ENCODE measurements at regions not wholly inside any gene's neighbourhood (a gene's known extent, or its start where the extent isn't known, plus 50 kb on each side); places are given as distances from the start of the nearest gene placed in this dataset.
A peak's percentile ranks its signal among the peaks of the same experiment; 100 is the strongest.

DNA sequence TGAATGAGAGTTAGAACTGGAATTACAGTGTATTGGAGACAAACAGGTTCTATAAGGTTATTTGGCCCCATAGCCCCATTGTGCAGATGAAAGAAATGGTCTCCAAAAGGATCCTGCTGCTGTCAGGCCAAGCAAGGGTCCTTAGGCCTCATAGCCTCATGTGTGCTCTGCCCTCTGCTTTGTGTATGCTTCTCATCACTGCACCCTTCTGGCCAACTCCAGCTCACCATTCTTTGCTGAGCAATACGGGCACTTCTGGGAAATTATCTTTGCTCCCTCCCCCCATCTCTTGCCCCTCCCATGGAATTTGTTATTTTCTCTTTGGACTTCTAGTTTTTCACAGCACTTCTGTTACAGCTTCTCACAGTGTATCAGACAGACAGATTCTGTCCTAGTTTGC is 298.8 kb downstream of the FOXA2 start:
- Histone ChIP-seq H3K9me3 (replicated peaks; ENCODE audit: control insufficient read depth, insufficient read depth, low read depth, low read length) (no peaks in the 10 kb centered on the region), H4K20me1 (replicated peaks; ENCODE audit: control insufficient read depth, insufficient read depth, low read length) (no peaks in the 10 kb centered on the region), H3K36me3 (ENCODE audit: control insufficient read depth, insufficient read depth, low read length) (no peaks in the 10 kb centered on the region), H3K9me1 (ENCODE audit: control insufficient read depth, insufficient read depth, low read length) (no peaks in the 10 kb centered on the region), H3K27ac (ENCODE audit: extremely low read depth, low read depth, low read length) (no peak overlapping the region), H3K79me2 (ENCODE audit: control insufficient read depth, insufficient read depth, low read length) (no peaks in the 10 kb centered on the region), H3K4me2 (ENCODE audit: insufficient read depth, low read length) (no peak overlapping the region), H3K4me3 (no peak overlapping the region), H3K4me1 (replicated peaks in 1 of 2; ENCODE audit: control insufficient read depth in 2 of 2, insufficient read depth in 2 of 2, low read length in 2 of 2) (no peaks in the 10 kb centered on the region), H2AFZ (ENCODE audit: low read depth, low read length) (no peak overlapping the region), H3K9ac (ENCODE audit: insufficient read depth in 1 of 2, low read depth in 2 of 2, low read length in 2 of 2) (no peak overlapping the region), H3K27me3 (ENCODE audit: control insufficient read depth in 2 of 2, insufficient read depth in 2 of 2, low read length in 2 of 2) (no peaks in the 10 kb centered on the region)
- in situ Hi-C loops (cut with MboI) (no loop called here), intact Hi-C loops (cut with micrococcal nuclease) (no loop called here)
- no peak for FAIRE-seq
- ChIA-PET POLR2A (no interaction called here), CTCF (ENCODE audit: low intra/inter-chr PET ratio) (no interaction called here)
- DNase-seq (ENCODE audit: extremely low read depth in 1 of 4, low spot score in 3 of 4) = peak in 1 of 4 experiments; percentile 4
- no peak for TF ChIP-seq ZNF121 (CRISPR knock-in tag; conservative IDR thresholded peaks at IDR 0.05)
- no peak for TF ChIP-seq TFAM (CRISPR knock-in tag; conservative IDR thresholded peaks at IDR 0.05)
- no peak for TF ChIP-seq RFX1 (IDR thresholded peaks at IDR 0.05)
- TF ChIP-seq KAT7 (CRISPR knock-in tag; IDR thresholded peaks at IDR 0.05; ENCODE audit: borderline replicate concordance) = no peak
- BruUV-seq (replicated peaks) = no TSS peak
- ATAC-seq = peak; percentile 44; the same call in 2 of the 3 replicates
- 0% methylated on average over 1 of the region's 1 CpG for WGBS (ENCODE audit: insufficient coverage, low coverage, missing lambda C conversion rate)

DNA sequence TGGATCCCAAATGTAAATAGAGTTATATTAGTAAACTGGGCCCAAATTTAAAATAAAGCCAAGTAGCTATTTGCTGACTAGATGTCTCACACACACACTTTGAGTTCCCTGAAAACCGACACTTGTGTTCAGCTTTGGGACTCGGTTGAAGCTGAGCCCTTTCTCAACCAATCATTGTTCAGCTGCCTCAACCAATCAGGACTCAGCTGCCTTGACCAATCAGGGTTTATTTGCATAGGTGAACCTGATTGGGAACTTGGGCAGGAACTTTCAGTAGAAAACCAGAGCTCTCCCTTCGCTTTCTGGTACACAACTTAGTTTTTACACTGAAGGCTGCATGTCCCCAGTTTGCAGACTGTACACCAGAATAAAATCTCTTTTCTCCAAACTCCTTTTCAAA is 301.7 kb downstream of the FOXA2 start:
- in situ Hi-C loops (cut with MboI) = no loop called here
- Histone ChIP-seq H3K4me3 (no peak overlapping the region), H4K20me1 (replicated peaks; ENCODE audit: control insufficient read depth, insufficient read depth, low read length) (no peaks in the 10 kb centered on the region), H3K9me3 (replicated peaks; ENCODE audit: control insufficient read depth, insufficient read depth, low read depth, low read length) (no peaks in the 10 kb centered on the region), H3K4me2 (ENCODE audit: insufficient read depth, low read length) (no peak overlapping the region), H3K79me2 (ENCODE audit: control insufficient read depth, insufficient read depth, low read length) (no peaks in the 10 kb centered on the region), H3K27me3 (ENCODE audit: control insufficient read depth in 2 of 2, insufficient read depth in 2 of 2, low read length in 2 of 2) (no peaks in the 10 kb centered on the region), H3K9me1 (ENCODE audit: control insufficient read depth, insufficient read depth, low read length) (no peaks in the 10 kb centered on the region), H3K36me3 (ENCODE audit: control insufficient read depth, insufficient read depth, low read length) (no peaks in the 10 kb centered on the region), H3K9ac (ENCODE audit: insufficient read depth in 1 of 2, low read depth in 2 of 2, low read length in 2 of 2) (no peak overlapping the region), H3K27ac (ENCODE audit: extremely low read depth, low read depth, low read length) (no peak overlapping the region), H2AFZ (ENCODE audit: low read depth, low read length) (no peak overlapping the region), H3K4me1 (replicated peaks in 1 of 2; ENCODE audit: control insufficient read depth in 2 of 2, insufficient read depth in 2 of 2, low read length in 2 of 2) (no peaks in the 10 kb centered on the region)
- POLR2A ChIA-PET = no interaction called here
- ATAC-seq (no peak), FAIRE-seq (no peak), DNase-seq (ENCODE audit: extremely low read depth in 1 of 4, low spot score in 3 of 4) (peak in 2 of 4 experiments; percentile 4 to 33)
- TF ChIP-seq NFATC3 (IDR thresholded peaks at IDR 0.05) (no peak), ZNF311 (CRISPR knock-in tag; IDR thresholded peaks at IDR 0.05) (no peak), NFYB (IDR thresholded peaks at IDR 0.05; ENCODE audit: extremely low read depth, insufficient read length) (peak; percentile 14)
- WGBS (ENCODE audit: insufficient coverage, low coverage, missing lambda C conversion rate) = 0% methylated on average over 2 of the region's 3 CpGs
- intact Hi-C loops (cut with micrococcal nuclease) = no loop called here
- no TSS peak for BruUV-seq (replicated peaks)
- CTCF ChIA-PET (ENCODE audit: low intra/inter-chr PET ratio) = no interaction called here

All from K562 (cell line).